CD14-positive monocyte (primary cell): ENCODE measurements at regions not wholly inside any gene's neighbourhood (a gene's known extent, or its start where the extent isn't known, plus 50 kb on each side); places are given as distances from the start of the nearest gene placed in this dataset.

Experiments
- DNase-seq, 3 donors: peaks; one replicate each; pipeline ENCODE4 v3.0.0-alpha.2; 2011 to 2022
- H2AFZ ChIP-seq: 2 replicates; pipeline ENCODE4 v1.6.0; 2012; ENCODE audit warnings: mild to moderate bottlenecking, low read depth, low read length, inconsistent platforms; ENCODE audit not compliant: insufficient read depth, poor library complexity, severe bottlenecking
- H3K27ac ChIP-seq, 2 donors: 1 replicate in 1 of 2; 2 replicates in 1 of 2; pipeline ENCODE4 v1.5.1; 2012 to 2013; ENCODE audit warnings: low read length in 2 of 2, control low read depth in 1 of 2, inconsistent platforms in 1 of 2, low read depth in 1 of 2, mild to moderate bottlenecking in 1 of 2
- H3K27me3 ChIP-seq, 2 donors: one replicate each; pipeline versions ENCODE4 v1.6.0 to v1.6.1; 2011 to 2013; ENCODE audit warnings: low read length in 2 of 2; ENCODE audit not compliant: control insufficient read depth in 2 of 2, insufficient read depth in 2 of 2
- H3K36me3 ChIP-seq, 2 donors: replicated peaks in 1 of 2; 1 replicate in 1 of 2; 2 replicates in 1 of 2; pipeline versions ENCODE4 v1.5.1 to v1.6.1; 2012 to 2013; ENCODE audit warnings: low read length in 2 of 2, control low read depth in 1 of 2, inconsistent platforms in 1 of 2, mild to moderate bottlenecking in 1 of 2; ENCODE audit not compliant: insufficient read depth in 2 of 2, control insufficient read depth in 1 of 2
- H3K4me1 ChIP-seq, 2 donors: 1 replicate in 1 of 2; 2 replicates in 1 of 2; pipeline versions ENCODE4 v1.5.1 to v1.6.1; 2012 to 2013; ENCODE audit warnings: low read length in 2 of 2, control low read depth in 1 of 2, inconsistent platforms in 1 of 2, mild to moderate bottlenecking in 1 of 2, moderate library complexity in 1 of 2; ENCODE audit not compliant: insufficient read depth in 2 of 2, control insufficient read depth in 1 of 2
- H3K4me2 ChIP-seq: replicated peaks from 2 replicates; pipeline ENCODE3; 2012; ENCODE audit warnings: low read length, moderate library complexity, mild to moderate bottlenecking; ENCODE audit not compliant: poor library complexity, severe bottlenecking; ENCODE audit errors: extremely low read depth
- H3K4me3 ChIP-seq, 3 experiments: fragments of 200-600 bp in 1 of 3; sonication (generic) in 1 of 3; replicated peaks in 1 of 3; 1 replicate in 2 of 3; 2 replicates in 1 of 3; pipeline ENCODE4 v1.5.1; 2011 to 2013; ENCODE audit warnings: low read length in 3 of 3, mild to moderate bottlenecking in 3 of 3, control low read depth in 2 of 3, low read depth in 2 of 3, inconsistent platforms in 1 of 3, moderate library complexity in 1 of 3
- H3K79me2 ChIP-seq: 2 replicates; pipeline ENCODE4 v1.6.0; 2012; ENCODE audit warnings: mild to moderate bottlenecking, control low read depth, inconsistent platforms, low read length, moderate library complexity; ENCODE audit not compliant: insufficient read depth
- H3K9ac ChIP-seq: 2 replicates; pipeline ENCODE4 v1.6.0; 2017; ENCODE audit warnings: low read length, mild to moderate bottlenecking; ENCODE audit not compliant: insufficient read depth, poor library complexity, severe bottlenecking
- H3K9me3 ChIP-seq, 2 donors: replicated peaks in 1 of 2; 1 replicate in 1 of 2; 2 replicates in 1 of 2; pipeline versions ENCODE4 v1.5.1 to v1.6.1; 2012 to 2013; ENCODE audit warnings: low read length in 2 of 2, control low read depth in 1 of 2; ENCODE audit not compliant: control insufficient read depth in 1 of 2, insufficient read depth in 1 of 2
- H4K20me1 ChIP-seq: 2 replicates; pipeline ENCODE4 v1.6.0; 2012; ENCODE audit warnings: mild to moderate bottlenecking, low read length, control low read depth, moderate library complexity; ENCODE audit not compliant: insufficient read depth
- H3K27ac Mint-ChIP-seq, 7 donors: one replicate each; pipeline ENCODE4 v1.8.0; 2020; ENCODE audit warnings: mild to moderate bottlenecking in 7 of 7, mixed read lengths in 7 of 7, moderate library complexity in 6 of 7, inconsistent platforms in 2 of 7
- H3K27me3 Mint-ChIP-seq, 3 donors: one replicate each; pipeline ENCODE4 v1.8.0; 2021 to 2022; ENCODE audit warnings: low read depth in 3 of 3, mild to moderate bottlenecking in 3 of 3, mixed read lengths in 3 of 3, moderate library complexity in 3 of 3, inconsistent platforms in 1 of 3
- H3K36me3 Mint-ChIP-seq, 2 donors: one replicate each; pipeline ENCODE4 v1.8.0; 2020; ENCODE audit warnings: mixed read lengths in 2 of 2, inconsistent platforms in 1 of 2, mild to moderate bottlenecking in 1 of 2
- H3K4me1 Mint-ChIP-seq: one replicate; pipeline ENCODE4 v1.8.0; 2020; ENCODE audit warnings: mild to moderate bottlenecking, mixed read lengths
- H3K4me3 Mint-ChIP-seq, 2 donors: one replicate each; pipeline ENCODE4 v1.8.0; 2020; ENCODE audit warnings: mild to moderate bottlenecking in 2 of 2, mixed read lengths in 2 of 2, moderate library complexity in 1 of 2
- H3K9me3 Mint-ChIP-seq, 7 donors: one replicate each; pipeline ENCODE4 v1.8.0; 2020 to 2022; ENCODE audit warnings: mixed read lengths in 7 of 7, mild to moderate bottlenecking in 6 of 7, moderate library complexity in 6 of 7, inconsistent platforms in 2 of 7
- WGBS: methylation state at CpG from one replicate; pipeline ENCODE4 v1.1.5; 2013; ENCODE audit warnings: missing lambda C conversion rate; ENCODE audit not compliant: insufficient coverage; 5-methylcytosine and 5-hydroxymethylcytosine counted together
- intact Hi-C, 2 donors: fragments of 100-400 bp; cut with micrococcal nuclease; formaldehyde crosslinking; loops; one replicate each; pipeline versions ENCODE4 v1.15.0 to v1.15.1; 2023
- TF ChIP-seq, protein P1 (sequence below): fragments of 200-600 bp; IDR thresholded peaks from one replicate; pipeline ENCODE4 v1.8.0; 2022; ENCODE audit warnings: antibody characterized with exemption, mild to moderate bottlenecking

DNA sequence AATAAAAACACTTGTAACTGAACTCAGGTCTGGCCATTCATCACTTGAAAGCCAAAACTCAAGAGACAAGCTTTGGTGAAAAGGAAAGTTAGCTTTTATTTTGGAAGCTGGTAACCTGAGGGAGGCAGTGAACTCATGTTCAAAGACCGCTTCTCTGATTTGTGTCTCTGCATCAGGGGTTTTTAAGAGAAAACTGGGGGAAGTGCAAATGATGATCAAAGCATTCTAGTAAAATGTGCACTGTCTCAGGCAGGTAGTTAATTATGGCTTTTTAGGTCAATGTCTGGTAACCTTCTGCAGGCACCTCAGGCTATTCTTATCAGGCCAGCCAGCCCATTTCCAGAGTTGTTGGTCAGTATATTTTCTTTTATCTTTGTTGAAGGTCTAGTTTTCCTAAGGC lies 162.2 kb downstream of the SYT10 start:
- H3K9me3 Mint-ChIP-seq: peaks cover 16 to 35% (median 21%) of the 10 kb centered on the region in 7 donors
- H4K20me1 ChIP-seq: no peaks in the 10 kb centered on the region
- H3K4me3 Mint-ChIP-seq: no peak overlapping the region
- WGBS: 94% methylated on average over 1 of the region's 1 CpG
- no peak overlapping the region for H3K27ac ChIP-seq
- no peak overlapping the region for H3K9ac ChIP-seq
- intact Hi-C loops: no loop called here
- no peaks in the 10 kb centered on the region for H3K79me2 ChIP-seq
- no peak overlapping the region for H3K27ac Mint-ChIP-seq
- TF ChIP-seq, protein P1, sequence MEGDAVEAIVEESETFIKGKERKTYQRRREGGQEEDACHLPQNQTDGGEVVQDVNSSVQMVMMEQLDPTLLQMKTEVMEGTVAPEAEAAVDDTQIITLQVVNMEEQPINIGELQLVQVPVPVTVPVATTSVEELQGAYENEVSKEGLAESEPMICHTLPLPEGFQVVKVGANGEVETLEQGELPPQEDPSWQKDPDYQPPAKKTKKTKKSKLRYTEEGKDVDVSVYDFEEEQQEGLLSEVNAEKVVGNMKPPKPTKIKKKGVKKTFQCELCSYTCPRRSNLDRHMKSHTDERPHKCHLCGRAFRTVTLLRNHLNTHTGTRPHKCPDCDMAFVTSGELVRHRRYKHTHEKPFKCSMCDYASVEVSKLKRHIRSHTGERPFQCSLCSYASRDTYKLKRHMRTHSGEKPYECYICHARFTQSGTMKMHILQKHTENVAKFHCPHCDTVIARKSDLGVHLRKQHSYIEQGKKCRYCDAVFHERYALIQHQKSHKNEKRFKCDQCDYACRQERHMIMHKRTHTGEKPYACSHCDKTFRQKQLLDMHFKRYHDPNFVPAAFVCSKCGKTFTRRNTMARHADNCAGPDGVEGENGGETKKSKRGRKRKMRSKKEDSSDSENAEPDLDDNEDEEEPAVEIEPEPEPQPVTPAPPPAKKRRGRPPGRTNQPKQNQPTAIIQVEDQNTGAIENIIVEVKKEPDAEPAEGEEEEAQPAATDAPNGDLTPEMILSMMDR: no peak
- H3K4me1 Mint-ChIP-seq: no peaks in the 10 kb centered on the region
- H3K4me2 ChIP-seq: no peak overlapping the region
- H2AFZ ChIP-seq: no peak overlapping the region
- H3K36me3 Mint-ChIP-seq: no peaks in the 10 kb centered on the region
- no peaks in the 10 kb centered on the region for H3K27me3 ChIP-seq
- peaks cover 37 to 60% of the 10 kb centered on the region in 2 donors for H3K9me3 ChIP-seq
- H3K4me1 ChIP-seq: no peaks in the 10 kb centered on the region
- H3K27me3 Mint-ChIP-seq: no peaks in the 10 kb centered on the region
- no peaks in the 10 kb centered on the region for H3K36me3 ChIP-seq
- no peak for DNase-seq
- H3K4me3 ChIP-seq: no peak overlapping the region

GRCh38 chr12:33267641-33268040 lies 172.0 kb downstream of the SYT10 start:
- Histone ChIP-seq H3K79me2 (no peaks in the 10 kb centered on the region), H3K4me1 (no peaks in the 10 kb centered on the region), H3K9me3 (peaks cover 3 to 5% of the 10 kb centered on the region in 2 donors), H3K36me3 (no peaks in the 10 kb centered on the region), H3K27me3 (no peaks in the 10 kb centered on the region), H4K20me1 (no peaks in the 10 kb centered on the region), H3K27ac (no peak overlapping the region), H3K4me3 (no peak overlapping the region), H3K9ac (no peak overlapping the region), H3K4me2 (no peak overlapping the region), H2AFZ (no peak overlapping the region)
- no peak overlapping the region for H3K4me3 Mint-ChIP-seq
- no peaks in the 10 kb centered on the region for H3K4me1 Mint-ChIP-seq
- intact Hi-C loops: no loop called here
- no peak for DNase-seq
- no peaks in the 10 kb centered on the region for H3K36me3 Mint-ChIP-seq
- TF ChIP-seq, protein P1: no peak
- H3K9me3 Mint-ChIP-seq: peaks cover 4 to 11% (median 8%) of the 10 kb centered on the region in 7 donors
- H3K27me3 Mint-ChIP-seq: peaks cover 0 to 2% (median 0%) of the 10 kb centered on the region in 3 donors
- H3K27ac Mint-ChIP-seq: no peak overlapping the region
